ENCODE measurements at regions not wholly inside any gene's neighbourhood (a gene's known extent, or its start where the extent isn't known, plus 50 kb on each side); places are given as distances from the start of the nearest gene placed in this dataset.

GRCh38 chr15:25960273-25960672 lies 97.1 kb upstream of the ATP10A start:
- DNase-seq = no peak
- intact Hi-C loops (cut with DNase I) = no loop called here

- intact Hi-C loops (cut with DNase I) = no loop called here
- DNase-seq = no peak
These were observed 96.0 kb upstream of the ATP10A start for GRCh38 chr15:25959100-25959499.

- intact Hi-C loops (cut with DNase I) = no loop called here
- DNase-seq = no peak
These were observed 92.5 kb upstream of the ATP10A start for GRCh38 chr15:25955628-25956027.

- intact Hi-C loops (cut with DNase I) = no loop called here
- DNase-seq = no peak
These were observed 91.3 kb upstream of the ATP10A start for GRCh38 chr15:25954398-25954797.

- intact Hi-C loops (cut with DNase I) = no loop called here
- no peak for DNase-seq
These were observed 86.9 kb upstream of the ATP10A start for GRCh38 chr15:25950014-25950413.

- intact Hi-C loops (cut with DNase I) = no loop called here
- peak in 34 of 42 donors; percentile 10 to 82 (median 48) for DNase-seq
These were observed 84.5 kb upstream of the ATP10A start for GRCh38 chr15:25947323-25948314.

- DNase-seq = no peak
- intact Hi-C loops (cut with DNase I) = no loop called here
These were observed 83.2 kb upstream of the ATP10A start for GRCh38 chr15:25946241-25946805.

GRCh38 chr15:25944386-25944785 lies 81.3 kb upstream of the ATP10A start:
- intact Hi-C loops (cut with DNase I) = no loop called here
- no peak for DNase-seq

- intact Hi-C loops (cut with DNase I) = no loop called here
These were observed 80.7 kb upstream of the ATP10A start for GRCh38 chr15:25943831-25944230.

GRCh38 chr15:25939122-25939521 lies 76.0 kb upstream of the ATP10A start:
- intact Hi-C loops (cut with DNase I) = no loop called here
- DNase-seq = no peak

More at GRCh38 chr15:25943831-25944230, 80.7 kb upstream of the ATP10A start:
- no peak for DNase-seq

- DNase-seq = no peak
- intact Hi-C loops (cut with DNase I) = no loop called here
These were observed 74.7 kb upstream of the ATP10A start for GRCh38 chr15:25937796-25938195.

- no peak for DNase-seq
- intact Hi-C loops (cut with DNase I) = no loop called here
These were observed 72.9 kb upstream of the ATP10A start for GRCh38 chr15:25936004-25936403.

GRCh38 chr15:25933456-25934158 lies 70.5 kb upstream of the ATP10A start:
- intact Hi-C loops (cut with DNase I) = no loop called here
- peak; percentile 15 to 82 (median 56) for DNase-seq

GRCh38 chr15:25932696-25933095 lies 69.6 kb upstream of the ATP10A start:
- intact Hi-C loops (cut with DNase I) = no loop called here
- no peak for DNase-seq

- DNase-seq = no peak
- intact Hi-C loops (cut with DNase I) = no loop called here
These were observed 68.7 kb upstream of the ATP10A start for GRCh38 chr15:25931851-25932250.

- intact Hi-C loops (cut with DNase I) = no loop called here
- DNase-seq = no peak
These were observed 67.8 kb upstream of the ATP10A start for GRCh38 chr15:25930931-25931330.
